Activated T-cell treated with anti-CD3 and anti-CD28 coated beads, Interleukin-2, amount 50 U/mL, for 72 hours (primary cell): ENCODE measurements at regions not wholly inside any gene's neighbourhood (a gene's known extent, or its start where the extent isn't known, plus 50 kb on each side); places are given as distances from the start of the nearest gene placed in this dataset.
A peak's percentile ranks its signal among the peaks of the same experiment; 100 is the strongest.

ENCODE experiments used
- ATAC-seq, 2 donors: fragments of 150-1000 bp; cut with Tn5 transposase; replicated peaks in 1 of 2; 2 replicates each; pipeline ENCODE4 v1.10.0; 2021; ENCODE audit warnings: moderate library complexity in 2 of 2, mild to moderate bottlenecking in 1 of 2
- DNase-seq, 2 donors: peaks; one replicate each; pipeline ENCODE4 v3.0.0; 2021 to 2022; ENCODE audit warnings: mixed read lengths in 1 of 2
- H3K27ac Mint-ChIP-seq: one replicate; pipeline ENCODE4 v1.8.0; 2022; ENCODE audit warnings: mild to moderate bottlenecking, moderate library complexity, mixed read lengths
- H3K27me3 Mint-ChIP-seq: one replicate; pipeline ENCODE4 v1.8.0; 2022; ENCODE audit warnings: low read depth, mixed read lengths
- H3K36me3 Mint-ChIP-seq, 2 donors: one replicate each; pipeline ENCODE4 v1.8.0; 2022; ENCODE audit warnings: mixed read lengths in 2 of 2, mild to moderate bottlenecking in 1 of 2; ENCODE audit not compliant: insufficient read depth in 2 of 2
- H3K4me1 Mint-ChIP-seq: one replicate; pipeline ENCODE4 v1.8.0; 2022; ENCODE audit warnings: low read depth, mixed read lengths
- H3K4me3 Mint-ChIP-seq, 2 donors: one replicate each; pipeline ENCODE4 v1.8.0; 2022; ENCODE audit warnings: mild to moderate bottlenecking in 2 of 2, mixed read lengths in 2 of 2, moderate library complexity in 2 of 2
- H3K9me3 Mint-ChIP-seq, 2 donors: one replicate each; pipeline ENCODE4 v1.8.0; 2022; ENCODE audit warnings: mixed read lengths in 2 of 2

- Mint-ChIP-seq H3K4me1 (peaks cover 9% of the 10 kb centered on the region), H3K27ac (no peak overlapping the region), H3K36me3 (no peaks in the 10 kb centered on the region), H3K9me3 (no peaks in the 10 kb centered on the region), H3K4me3 (no peak overlapping the region), H3K27me3 (peaks cover 10% of the 10 kb centered on the region)
- ATAC-seq (no peak), DNase-seq (no peak)
Observed at GRCh38 chr6:87914637-87915395, 132.8 kb upstream of the SPACA1 start.

- DNase-seq (no peak), ATAC-seq (no peak)
- Mint-ChIP-seq H3K36me3 (no peaks in the 10 kb centered on the region), H3K9me3 (no peaks in the 10 kb centered on the region), H3K4me3 (no peak overlapping the region), H3K4me1 (peaks cover 18% of the 10 kb centered on the region), H3K27me3 (peaks cover 2% of the 10 kb centered on the region), H3K27ac (no peak overlapping the region)
Observed at GRCh38 chr6:87913974-87914373, 133.7 kb upstream of the SPACA1 start.

- DNase-seq (no peak), ATAC-seq (no peak)
- H3K9me3 Mint-ChIP-seq, result no peaks in the 10 kb centered on the region
- H3K27ac Mint-ChIP-seq, result no peak overlapping the region
- H3K36me3 Mint-ChIP-seq, result no peaks in the 10 kb centered on the region
- no peak overlapping the region for H3K4me3 Mint-ChIP-seq
- H3K4me1 Mint-ChIP-seq, result peaks cover 36% of the 10 kb centered on the region
- no peaks in the 10 kb centered on the region for H3K27me3 Mint-ChIP-seq
Observed at GRCh38 chr6:87912102-87912501, 135.5 kb upstream of the SPACA1 start.

- Mint-ChIP-seq H3K27me3 (peaks cover 12% of the 10 kb centered on the region), H3K36me3 (no peaks in the 10 kb centered on the region), H3K27ac (peak overlapping the region; percentile 44), H3K4me3 (peak overlapping the region; percentile 19 to 37), H3K4me1 (peaks cover 49% of the 10 kb centered on the region), H3K9me3 (no peaks in the 10 kb centered on the region)
- DNase-seq, result peak; percentile 25 to 49
- ATAC-seq, result peak; percentile 72 to 75
Observed at GRCh38 chr6:87909849-87910248, 137.8 kb upstream of the SPACA1 start.

GRCh38 chr6:87908978-87909811 lies 138.4 kb upstream of the SPACA1 start:
- DNase-seq (no peak), ATAC-seq (peak; percentile 20 to 27)
- Mint-ChIP-seq H3K36me3 (no peaks in the 10 kb centered on the region), H3K9me3 (no peaks in the 10 kb centered on the region), H3K27ac (peak overlapping the region; percentile 44), H3K4me3 (peak overlapping the region; percentile 19 to 31), H3K4me1 (peaks cover 49% of the 10 kb centered on the region), H3K27me3 (peaks cover 12% of the 10 kb centered on the region)

- Mint-ChIP-seq H3K4me1 (peaks cover 49% of the 10 kb centered on the region), H3K36me3 (no peaks in the 10 kb centered on the region), H3K4me3 (no peak overlapping the region), H3K27me3 (peaks cover 12% of the 10 kb centered on the region), H3K27ac (no peak overlapping the region), H3K9me3 (no peaks in the 10 kb centered on the region)
- DNase-seq (peak; percentile 25 to 30), ATAC-seq (peak; percentile 79 to 85)
Observed at GRCh38 chr6:87907521-87907920, 140.1 kb upstream of the SPACA1 start.

- Mint-ChIP-seq H3K27ac (no peak overlapping the region), H3K4me1 (peaks cover 41% of the 10 kb centered on the region), H3K4me3 (no peak overlapping the region), H3K27me3 (peaks cover 12% of the 10 kb centered on the region), H3K9me3 (no peaks in the 10 kb centered on the region), H3K36me3 (no peaks in the 10 kb centered on the region)
- ATAC-seq (no peak), DNase-seq (no peak)
Observed at GRCh38 chr6:87905101-87905641, 142.5 kb upstream of the SPACA1 start.

- H3K27ac Mint-ChIP-seq, result no peak overlapping the region
- H3K9me3 Mint-ChIP-seq, result no peaks in the 10 kb centered on the region
- H3K4me3 Mint-ChIP-seq, result no peak overlapping the region
- no peaks in the 10 kb centered on the region for H3K36me3 Mint-ChIP-seq
- H3K4me1 Mint-ChIP-seq, result peaks cover 31% of the 10 kb centered on the region
- DNase-seq (no peak), ATAC-seq (no peak)
- peaks cover 12% of the 10 kb centered on the region for H3K27me3 Mint-ChIP-seq
Observed at GRCh38 chr6:87904011-87904410, 143.6 kb upstream of the SPACA1 start.

GRCh38 chr6:87903323-87903722 lies 144.3 kb upstream of the SPACA1 start:
- peaks cover 24% of the 10 kb centered on the region for H3K4me1 Mint-ChIP-seq
- H3K27ac Mint-ChIP-seq, result no peak overlapping the region
- H3K27me3 Mint-ChIP-seq, result peaks cover 12% of the 10 kb centered on the region
- no peaks in the 10 kb centered on the region for H3K9me3 Mint-ChIP-seq
- H3K36me3 Mint-ChIP-seq, result no peaks in the 10 kb centered on the region
- H3K4me3 Mint-ChIP-seq, result no peak overlapping the region
- ATAC-seq (no peak), DNase-seq (no peak)

- DNase-seq (no peak), ATAC-seq (no peak)
- H3K9me3 Mint-ChIP-seq, result no peaks in the 10 kb centered on the region
- no peaks in the 10 kb centered on the region for H3K36me3 Mint-ChIP-seq
- H3K27me3 Mint-ChIP-seq, result peaks cover 12% of the 10 kb centered on the region
- H3K4me1 Mint-ChIP-seq, result peaks cover 15% of the 10 kb centered on the region
- no peak overlapping the region for H3K4me3 Mint-ChIP-seq
- no peak overlapping the region for H3K27ac Mint-ChIP-seq
Observed at GRCh38 chr6:87902383-87902782, 145.3 kb upstream of the SPACA1 start.

- H3K9me3 Mint-ChIP-seq, result no peaks in the 10 kb centered on the region
- no peak for DNase-seq
- H3K4me3 Mint-ChIP-seq, result no peak overlapping the region
- H3K4me1 Mint-ChIP-seq, result peaks cover 7% of the 10 kb centered on the region
- peaks cover 8% of the 10 kb centered on the region for H3K27me3 Mint-ChIP-seq
- no peak for ATAC-seq
- no peaks in the 10 kb centered on the region for H3K36me3 Mint-ChIP-seq
- no peak overlapping the region for H3K27ac Mint-ChIP-seq
Observed at GRCh38 chr6:87901613-87902012, 146.0 kb upstream of the SPACA1 start.

- DNase-seq, result no peak
- H3K27ac Mint-ChIP-seq, result no peak overlapping the region
- H3K27me3 Mint-ChIP-seq, result no peaks in the 10 kb centered on the region
- ATAC-seq, result no peak
- no peaks in the 10 kb centered on the region for H3K36me3 Mint-ChIP-seq
- no peaks in the 10 kb centered on the region for H3K4me1 Mint-ChIP-seq
- no peak overlapping the region for H3K4me3 Mint-ChIP-seq
- no peaks in the 10 kb centered on the region for H3K9me3 Mint-ChIP-seq
Observed at GRCh38 chr6:87900160-87900698, 147.4 kb upstream of the SPACA1 start.

- no peaks in the 10 kb centered on the region for H3K36me3 Mint-ChIP-seq
- no peaks in the 10 kb centered on the region for H3K27me3 Mint-ChIP-seq
- DNase-seq (no peak), ATAC-seq (no peak)
- no peak overlapping the region for H3K27ac Mint-ChIP-seq
- H3K4me1 Mint-ChIP-seq, result no peaks in the 10 kb centered on the region
- no peaks in the 10 kb centered on the region for H3K9me3 Mint-ChIP-seq
- no peak overlapping the region for H3K4me3 Mint-ChIP-seq
Observed at GRCh38 chr6:87899499-87900147, 148.0 kb upstream of the SPACA1 start.
